Panc1 (cell line): ENCODE measurements at regions not wholly inside any gene's neighbourhood (a gene's known extent, or its start where the extent isn't known, plus 50 kb on each side); places are given as distances from the start of the nearest gene placed in this dataset.

ENCODE experiments used
- ATAC-seq: fragments of 200-7000 bp; cut with Tn5 transposase; 2 replicates; pipeline ENCODE4 v1.9.1; 2020; ENCODE audit warnings: mild to moderate bottlenecking, moderate library complexity
- BruUV-seq: library from RNA; stranded (reverse); fragments of 400-500 nt; replicated peaks from 2 replicates; lab custom pipeline; 2021; lab: Mats Ljungman, UMichigan
- CTCF ChIA-PET: fragments of 300-600 bp; sonication (Branson Sonifier 250); formaldehyde crosslinking; loops from one replicate; lab custom pipeline; 2022; ENCODE audit warnings: antibody characterized with exemption; lab: Charles Lee
- POLR2A ChIA-PET: fragments of 300-600 bp; sonication (Branson Sonifier 250); formaldehyde crosslinking; loops from one replicate; lab custom pipeline; 2022; ENCODE audit warnings: antibody characterized with exemption; lab: Charles Lee
- DNase-seq: peaks from one replicate; pipeline ENCODE4 v3.0.0-alpha.2; 2010; ENCODE audit warnings: low read depth, low spot score
- H3K27ac ChIP-seq: 2 replicates; pipeline ENCODE4 v1.5.1; 2011; ENCODE audit warnings: mild to moderate bottlenecking, low read length, inconsistent platforms
- H3K27me3 ChIP-seq: fragments of 200-500 bp; sonication (Bioruptor generic); 2 replicates; pipeline ENCODE4 v1.6.0; 2014; ENCODE audit warnings: low read length, inconsistent platforms; ENCODE audit not compliant: control insufficient read depth, insufficient read depth
- H3K36me3 ChIP-seq: fragments of 200-500 bp; sonication (Bioruptor generic); 2 replicates; pipeline ENCODE4 v1.5.1; 2014; ENCODE audit warnings: inconsistent platforms, mild to moderate bottlenecking, low read length, moderate library complexity; ENCODE audit not compliant: control insufficient read depth, insufficient read depth
- H3K4me1 ChIP-seq: 2 replicates; pipeline ENCODE4 v1.5.1; 2011; ENCODE audit warnings: inconsistent platforms, mild to moderate bottlenecking, low read length, moderate library complexity; ENCODE audit not compliant: control insufficient read depth, insufficient read depth
- H3K4me3 ChIP-seq, 2 experiments: 2 replicates each; pipeline ENCODE4 v1.5.1; 2011 to 2012; ENCODE audit warnings: low read depth in 2 of 2, low read length in 2 of 2, mild to moderate bottlenecking in 2 of 2, inconsistent platforms in 1 of 2, moderate library complexity in 1 of 2
- H3K9me3 ChIP-seq: fragments of 200-500 bp; sonication (Bioruptor generic); 2 replicates; pipeline ENCODE4 v1.5.1; 2014; ENCODE audit warnings: low read depth, mild to moderate bottlenecking, inconsistent platforms, low read length, moderate library complexity; ENCODE audit not compliant: control insufficient read depth, insufficient read depth
- CTCF ChIP-seq: fragments of 450-650 bp; IDR thresholded peaks from 2 replicates; pipeline ENCODE4 v1.5.1; 2017; ENCODE audit warnings: mild to moderate bottlenecking
- POLR2AphosphoS5 ChIP-seq: IDR thresholded peaks from 2 replicates; pipeline ENCODE4 v1.6.1; 2012; ENCODE audit warnings: mild to moderate bottlenecking, low read depth, low read length, moderate library complexity
- REST ChIP-seq, 2 experiments: IDR thresholded peaks; 2 replicates each; pipeline ENCODE4 v1.6.1; 2011 to 2012; ENCODE audit warnings: low read depth in 2 of 2, control low read depth in 1 of 2, low read length in 1 of 2, mild to moderate bottlenecking in 1 of 2, moderate library complexity in 1 of 2; ENCODE audit not compliant: insufficient read depth in 1 of 2
- SIN3A ChIP-seq: IDR thresholded peaks from 2 replicates; pipeline ENCODE4 v1.6.1; 2012; ENCODE audit warnings: low read depth, mild to moderate bottlenecking, low read length, moderate library complexity, borderline replicate concordance; ENCODE audit not compliant: insufficient read depth
- TCF7L2 ChIP-seq: IDR thresholded peaks from 2 replicates; pipeline ENCODE4 v1.6.1; 2011; ENCODE audit warnings: mild to moderate bottlenecking, low read depth, low read length, inconsistent platforms
- in situ Hi-C: cut with HindIII; loops from 2 replicates; pipeline ENCODE4 v1.10.0; 2016; ENCODE audit warnings: low sequenced_read_pairs, low pct_unique_long_range_greater_than_20kb
- intact Hi-C: fragments of 100-400 bp; cut with micrococcal nuclease; formaldehyde crosslinking; loops from one replicate; pipeline ENCODE4 v1.10.0; 2022; ENCODE audit not compliant: unreplicated experiment

- in situ Hi-C loops (no loop called here), intact Hi-C loops (no loop called here)
- DNase-seq, result no peak
- Histone ChIP-seq H3K27ac (no peak overlapping the region), H3K36me3 (no peaks in the 10 kb centered on the region), H3K4me3 (no peak overlapping the region), H3K9me3 (no peaks in the 10 kb centered on the region), H3K27me3 (0 out of 2 replicates have a peak, but pooled peaks cover 3% of the 10 kb centered on the region), H3K4me1 (no peaks in the 10 kb centered on the region)
- ChIA-PET POLR2A (no interaction called here), CTCF (no interaction called here)
- ATAC-seq, result no peak
- no TSS peak for BruUV-seq
- TF ChIP-seq CTCF (no peak), REST (IDR thresholded peaks at IDR 0.05; ENCODE audit: insufficient read depth in 1 of 2, low read depth in 2 of 2, low read length in 1 of 2) (no peak), POLR2AphosphoS5 (no peak), TCF7L2 (no peak), SIN3A (no peak)
These were observed 468.0 kb upstream of the WWC1 start for GRCh38 chr5:167823405-167823804.

- ChIA-PET CTCF (no interaction called here), POLR2A (no interaction called here)
- in situ Hi-C loops, result no loop called here
- Histone ChIP-seq H3K9me3 (no peaks in the 10 kb centered on the region), H3K4me3 (no peak overlapping the region), H3K27ac (no peak overlapping the region), H3K4me1 (no peaks in the 10 kb centered on the region), H3K36me3 (no peaks in the 10 kb centered on the region), H3K27me3 (no peaks in the 10 kb centered on the region)
- TF ChIP-seq TCF7L2, result no peak
- no peak for TF ChIP-seq CTCF
- TF ChIP-seq REST (IDR thresholded peaks at IDR 0.05; ENCODE audit: insufficient read depth in 1 of 2, low read depth in 2 of 2, low read length in 1 of 2), result no peak
- no peak for TF ChIP-seq POLR2AphosphoS5
- TF ChIP-seq SIN3A, result no peak
- no TSS peak for BruUV-seq
- DNase-seq (no peak), ATAC-seq (no peak)
- intact Hi-C loops, result no loop called here
These were observed 463.7 kb upstream of the WWC1 start for GRCh38 chr5:167827766-167828165.
